ENCODE measurements at regions not wholly inside any gene's neighbourhood (a gene's known extent, or its start where the extent isn't known, plus 50 kb on each side); places are given as distances from the start of the nearest gene placed in this dataset.
"Not testable (repeated sequence)": the region's sequence is repeated elsewhere in the genome, so short reads cannot be mapped to it uniquely, and the experiment has no call there.

GRCh38 chr4:177986236-177986635 lies 544.0 kb upstream of the AGA start:
- Histone ChIP-seq H3K4me1 (replicated peaks in 1 of 2) (peaks cover 0 to 12% of the 10 kb centered on the region in 2 donors), H3K4me3 (no peak overlapping the region), H3K27ac (no peak overlapping the region)
- in situ Hi-C loops (cut with MboI; ENCODE audit: low pct_unique_long_range_greater_than_20kb in 2 of 9, low sequenced_read_pairs in 9 of 9, unreplicated experiment in 9 of 9), result no loop called here
- ATAC-seq (replicated peaks in 6 of 8), result peak in 6 of 8 experiments; percentile 43 to 82 (median 74)
- 13 to 63% (median 37%) methylated on average over 1 of the region's 1 CpG; no CpG with 5 or more reads in 6 of the 10 experiments for WGBS, 10 experiments

- WGBS, 10 experiments, result 0 to 83% (median 29%) methylated on average over 1 of the region's 1 CpG; no CpG with 5 or more reads in 1 of the 10 experiments
- no peak for ATAC-seq (replicated peaks in 6 of 8)
- H3K4me3 ChIP-seq, result no peak overlapping the region
- H3K27ac ChIP-seq, result no peak overlapping the region
- in situ Hi-C loops (cut with MboI; ENCODE audit: low pct_unique_long_range_greater_than_20kb in 2 of 9, low sequenced_read_pairs in 9 of 9, unreplicated experiment in 9 of 9), result no loop called here
- H3K4me1 ChIP-seq (replicated peaks in 1 of 2), result peaks cover 0 to 12% of the 10 kb centered on the region in 2 donors
Observed at GRCh38 chr4:177987896-177988295, 545.7 kb upstream of the AGA start.

- Histone ChIP-seq H3K4me3 (no peak overlapping the region), H3K27ac (no peak overlapping the region), H3K4me1 (replicated peaks in 1 of 2) (peaks cover 0 to 12% of the 10 kb centered on the region in 2 donors)
- WGBS, 10 experiments, result 4 to 90% (median 64%) methylated on average over 1 to 4 of the region's 4 CpGs
- peak in 4 of 8 experiments; percentile 69 to 80 (median 74) for ATAC-seq (replicated peaks in 6 of 8)
- in situ Hi-C loops (cut with MboI; ENCODE audit: low pct_unique_long_range_greater_than_20kb in 2 of 9, low sequenced_read_pairs in 9 of 9, unreplicated experiment in 9 of 9), result no loop called here
Observed at GRCh38 chr4:177989503-177990201, 547.4 kb upstream of the AGA start.

GRCh38 chr4:178003098-178003657 lies 560.9 kb upstream of the AGA start:
- H3K4me1 ChIP-seq (replicated peaks in 1 of 2), result no peaks in the 10 kb centered on the region
- H3K27ac ChIP-seq, result no peak overlapping the region
- H3K4me3 ChIP-seq, result no peak overlapping the region
- WGBS, 10 experiments, result 3 to 88% (median 57%) methylated on average over 3 to 5 of the region's 5 CpGs; no CpG with 5 or more reads in 2 of the 10 experiments
- ATAC-seq (replicated peaks in 6 of 8), result peak in 4 of 8 experiments; percentile 20 to 84 (median 74)
- in situ Hi-C loops (cut with MboI; ENCODE audit: low pct_unique_long_range_greater_than_20kb in 2 of 9, low sequenced_read_pairs in 9 of 9, unreplicated experiment in 9 of 9), result no loop called here

GRCh38 chr4:178010596-178010995 lies 568.4 kb upstream of the AGA start:
- H3K27ac ChIP-seq, result no peak overlapping the region
- WGBS, 10 experiments, result 8 to 92% (median 39%) methylated on average over 1 to 3 of the region's 3 CpGs
- ATAC-seq (replicated peaks in 6 of 8), result no peak
- no peaks in the 10 kb centered on the region for H3K4me1 ChIP-seq (replicated peaks in 1 of 2)
- in situ Hi-C loops (cut with MboI; ENCODE audit: low pct_unique_long_range_greater_than_20kb in 2 of 9, low sequenced_read_pairs in 9 of 9, unreplicated experiment in 9 of 9), result no loop called here
- H3K4me3 ChIP-seq, result no peak overlapping the region

GRCh38 chr4:178015046-178015445 lies 572.8 kb upstream of the AGA start:
- H3K4me1 ChIP-seq (replicated peaks in 1 of 2); H3K4me3 ChIP-seq; ATAC-seq (replicated peaks in 6 of 8); in situ Hi-C loops (cut with MboI; ENCODE audit: low pct_unique_long_range_greater_than_20kb in 2 of 9, low sequenced_read_pairs in 9 of 9, unreplicated experiment in 9 of 9); H3K27ac ChIP-seq: not testable (repeated sequence)
- 60 to 100% methylated on average over 1 to 3 of the region's 27 CpGs; no CpG with 5 or more reads in 8 of the 10 experiments for WGBS, 10 experiments

- ATAC-seq (replicated peaks in 6 of 8), result no peak
- Histone ChIP-seq H3K4me1 (replicated peaks in 1 of 2) (no peaks in the 10 kb centered on the region), H3K27ac (no peak overlapping the region), H3K4me3 (no peak overlapping the region)
- in situ Hi-C loops (cut with MboI; ENCODE audit: low pct_unique_long_range_greater_than_20kb in 2 of 9, low sequenced_read_pairs in 9 of 9, unreplicated experiment in 9 of 9), result no loop called here
- WGBS, 10 experiments, result 0 to 100% (median 73%) methylated on average over 1 to 3 of the region's 3 CpGs
Observed at GRCh38 chr4:178026999-178027398, 584.8 kb upstream of the AGA start.

- ATAC-seq (replicated peaks in 6 of 8), result no peak
- in situ Hi-C loops (cut with MboI; ENCODE audit: low pct_unique_long_range_greater_than_20kb in 2 of 9, low sequenced_read_pairs in 9 of 9, unreplicated experiment in 9 of 9), result no loop called here
- H3K27ac ChIP-seq, result no peak overlapping the region
- WGBS, 10 experiments, result 15 to 100% (median 49%) methylated on average over 1 to 2 of the region's 3 CpGs; no CpG with 5 or more reads in 4 of the 10 experiments
- H3K4me1 ChIP-seq (replicated peaks in 1 of 2), result no peaks in the 10 kb centered on the region
- H3K4me3 ChIP-seq, result no peak overlapping the region
Observed at GRCh38 chr4:178027796-178028195, 585.6 kb upstream of the AGA start.

GRCh38 chr4:178028481-178028880 lies 586.2 kb upstream of the AGA start:
- Histone ChIP-seq H3K27ac (no peak overlapping the region), H3K4me3 (no peak overlapping the region), H3K4me1 (replicated peaks in 1 of 2) (no peaks in the 10 kb centered on the region)
- no peak for ATAC-seq (replicated peaks in 6 of 8)
- 0 to 100% (median 60%) methylated on average over 1 to 2 of the region's 2 CpGs; no CpG with 5 or more reads in 2 of the 10 experiments for WGBS, 10 experiments
- in situ Hi-C loops (cut with MboI; ENCODE audit: low pct_unique_long_range_greater_than_20kb in 2 of 9, low sequenced_read_pairs in 9 of 9, unreplicated experiment in 9 of 9), result no loop called here

- H3K4me1 ChIP-seq (replicated peaks in 1 of 2), result no peaks in the 10 kb centered on the region
- no peak overlapping the region for H3K27ac ChIP-seq
- 40 to 98% (median 79%) methylated on average over 1 to 14 of the region's 15 CpGs for WGBS, 10 experiments
- in situ Hi-C loops (cut with MboI; ENCODE audit: low pct_unique_long_range_greater_than_20kb in 2 of 9, low sequenced_read_pairs in 9 of 9, unreplicated experiment in 9 of 9), result no loop called here
- no peak overlapping the region for H3K4me3 ChIP-seq
- ATAC-seq (replicated peaks in 6 of 8), result no peak
Observed at GRCh38 chr4:178037459-178038214, 595.4 kb upstream of the AGA start.

- H3K4me1 ChIP-seq (replicated peaks in 1 of 2), result no peaks in the 10 kb centered on the region
- H3K27ac ChIP-seq, result no peak overlapping the region
- ATAC-seq (replicated peaks in 6 of 8), result no peak
- H3K4me3 ChIP-seq, result no peak overlapping the region
- 0 to 100% (median 69%) methylated on average over 1 of the region's 1 CpG; no CpG with 5 or more reads in 2 of the 10 experiments for WGBS, 10 experiments
- in situ Hi-C loops (cut with MboI; ENCODE audit: low pct_unique_long_range_greater_than_20kb in 2 of 9, low sequenced_read_pairs in 9 of 9, unreplicated experiment in 9 of 9), result no loop called here
Observed at GRCh38 chr4:178056996-178057395, 614.8 kb upstream of the AGA start.

- 0 to 67% (median 17%) methylated on average over 1 of the region's 1 CpG; no CpG with 5 or more reads in 1 of the 10 experiments for WGBS, 10 experiments
- no peak overlapping the region for H3K4me3 ChIP-seq
- in situ Hi-C loops (cut with MboI; ENCODE audit: low pct_unique_long_range_greater_than_20kb in 2 of 9, low sequenced_read_pairs in 9 of 9, unreplicated experiment in 9 of 9), result no loop called here
Observed at GRCh38 chr4:178063568-178063967, 621.3 kb upstream of the AGA start.

GRCh38 chr4:178066338-178066941 lies 624.2 kb upstream of the AGA start:
- no peak overlapping the region for H3K4me3 ChIP-seq
- H3K4me1 ChIP-seq (replicated peaks in 1 of 2), result no peaks in the 10 kb centered on the region
- WGBS, 10 experiments, result 5 to 94% (median 82%) methylated on average over 1 to 2 of the region's 2 CpGs
- in situ Hi-C loops (cut with MboI; ENCODE audit: low pct_unique_long_range_greater_than_20kb in 2 of 9, low sequenced_read_pairs in 9 of 9, unreplicated experiment in 9 of 9), result no loop called here
- no peak overlapping the region for H3K27ac ChIP-seq
- ATAC-seq (replicated peaks in 6 of 8), result no peak

More at GRCh38 chr4:178063568-178063967, 621.3 kb upstream of the AGA start:
- no peak overlapping the region for H3K27ac ChIP-seq
- no peaks in the 10 kb centered on the region for H3K4me1 ChIP-seq (replicated peaks in 1 of 2)
- ATAC-seq (replicated peaks in 6 of 8), result no peak
